ENCODE measurements at regions not wholly inside any gene's neighbourhood (a gene's known extent, or its start where the extent isn't known, plus 50 kb on each side); places are given as distances from the start of the nearest gene placed in this dataset.

- ChIA-PET POLR2A (no interaction called here), CTCF (no interaction called here)
- H3K4me3 Mint-ChIP-seq = no peak overlapping the region
- no peaks in the 10 kb centered on the region for H3K36me3 Mint-ChIP-seq (ENCODE audit: low read depth)
- H3K9me3 Mint-ChIP-seq = no peaks in the 10 kb centered on the region
- no peaks in the 10 kb centered on the region for H3K4me1 Mint-ChIP-seq (ENCODE audit: low read depth)
- H3K27ac Mint-ChIP-seq = no peak overlapping the region
- no peaks in the 10 kb centered on the region for H3K27me3 Mint-ChIP-seq
- DNase-seq (no peak), ATAC-seq (no peak)
- no peak for TF ChIP-seq CTCF (IDR thresholded peaks at IDR 0.05)
- intact Hi-C loops (cut with micrococcal nuclease) = no loop called here
Observed at GRCh38 chr6:126153661-126154060, 167.3 kb downstream of the TRMT11 start.

- intact Hi-C loops (cut with micrococcal nuclease) = no loop called here
- Mint-ChIP-seq H3K27ac (no peak overlapping the region), H3K4me3 (no peak overlapping the region), H3K27me3 (no peaks in the 10 kb centered on the region), H3K4me1 (ENCODE audit: low read depth) (no peaks in the 10 kb centered on the region), H3K9me3 (no peaks in the 10 kb centered on the region), H3K36me3 (ENCODE audit: low read depth) (no peaks in the 10 kb centered on the region)
- no peak for TF ChIP-seq CTCF (IDR thresholded peaks at IDR 0.05)
- no peak for DNase-seq
- ChIA-PET POLR2A (no interaction called here), CTCF (interaction anchor here (1.1 to 1.3 kb wide), 2 partner anchors 14 to 23 kb away, joined by 3 to 5 read pairs; no protein-coding TSS in a partner anchor)
- ATAC-seq = no peak
Observed at GRCh38 chr6:126156973-126157372, 170.6 kb downstream of the TRMT11 start.

GRCh38 chr6:126167726-126168125 lies 172.2 kb upstream of the CENPW start:
- peaks cover 10% of the 10 kb centered on the region for H3K9me3 Mint-ChIP-seq
- POLR2A ChIA-PET = no interaction called here
- no peaks in the 10 kb centered on the region for H3K4me1 Mint-ChIP-seq (ENCODE audit: low read depth)
- CTCF ChIA-PET = interaction anchor here (2.3 to 2.6 kb wide), 2 partner anchors 9 kb away, joined by 5 to 6 read pairs; no protein-coding TSS in a partner anchor
- DNase-seq (no peak), ATAC-seq (no peak)
- intact Hi-C loops (cut with micrococcal nuclease) = no loop called here
- no peak overlapping the region for H3K4me3 Mint-ChIP-seq
- TF ChIP-seq CTCF (IDR thresholded peaks at IDR 0.05) = no peak
- no peak overlapping the region for H3K27ac Mint-ChIP-seq
- peaks cover 9% of the 10 kb centered on the region for H3K36me3 Mint-ChIP-seq (ENCODE audit: low read depth)
- no peaks in the 10 kb centered on the region for H3K27me3 Mint-ChIP-seq

GRCh38 chr6:126170433-126170832 lies 169.5 kb upstream of the CENPW start:
- no peaks in the 10 kb centered on the region for H3K27me3 Mint-ChIP-seq
- no peak overlapping the region for H3K27ac Mint-ChIP-seq
- DNase-seq = no peak
- H3K36me3 Mint-ChIP-seq (ENCODE audit: low read depth) = no peaks in the 10 kb centered on the region
- no peak overlapping the region for H3K4me3 Mint-ChIP-seq
- no peaks in the 10 kb centered on the region for H3K9me3 Mint-ChIP-seq
- no peak for ATAC-seq
- ChIA-PET POLR2A (no interaction called here), CTCF (interaction anchor here (1.8 kb wide), 1 partner anchor 175 kb away, joined by 8 read pairs; no protein-coding TSS in a partner anchor)
- no peaks in the 10 kb centered on the region for H3K4me1 Mint-ChIP-seq (ENCODE audit: low read depth)
- intact Hi-C loops (cut with micrococcal nuclease) = no loop called here
- no peak for TF ChIP-seq CTCF (IDR thresholded peaks at IDR 0.05)

DNA sequence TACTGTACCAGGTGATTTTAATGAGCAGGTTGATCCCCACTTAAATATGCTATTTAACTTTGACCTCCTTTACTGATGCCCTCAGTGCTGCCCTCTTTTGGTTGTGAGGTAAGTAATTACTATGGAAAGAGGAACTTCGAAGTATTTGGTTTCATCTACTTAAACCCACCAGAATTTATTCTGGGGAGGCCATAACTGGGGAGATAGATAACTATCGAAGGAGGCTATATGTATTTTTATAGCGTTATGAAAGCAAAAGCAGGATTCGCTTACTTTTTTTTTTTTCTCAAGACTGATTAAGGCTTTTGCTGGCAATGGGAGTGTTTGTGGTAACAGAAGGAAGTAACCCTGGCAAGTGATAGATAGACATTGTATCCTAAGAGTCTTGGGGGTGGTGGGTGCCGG lies 168.9 kb upstream of the CENPW start:
- Mint-ChIP-seq H3K36me3 (ENCODE audit: low read depth) (no peaks in the 10 kb centered on the region), H3K4me3 (no peak overlapping the region), H3K27ac (no peak overlapping the region), H3K9me3 (no peaks in the 10 kb centered on the region), H3K27me3 (no peaks in the 10 kb centered on the region), H3K4me1 (ENCODE audit: low read depth) (no peaks in the 10 kb centered on the region)
- intact Hi-C loops (cut with micrococcal nuclease) = no loop called here
- POLR2A ChIA-PET = no interaction called here
- TF ChIP-seq CTCF (IDR thresholded peaks at IDR 0.05) = peak; percentile 66
- DNase-seq (peak; percentile 39), ATAC-seq (peak; percentile 74)
- CTCF ChIA-PET = interaction anchor here (1.1 kb wide), 1 partner anchor 14 kb away, joined by 3 read pairs; no protein-coding TSS in a partner anchor

Data from activated CD8-positive, alpha-beta T cell treated with anti-CD3 and anti-CD28 coated beads for 36 hours (primary cell).